ENCODE measurements at regions not wholly inside any gene's neighbourhood (a gene's known extent, or its start where the extent isn't known, plus 50 kb on each side); places are given as distances from the start of the nearest gene placed in this dataset.

GRCh38 chr6:126876446-126876845, 242.0 kb upstream of the RSPO3 start:
- TF ChIP-seq CTCF (IDR thresholded peaks at IDR 0.05): no peak
- TF ChIP-seq POLR2A (IDR thresholded peaks at IDR 0.05): no peak
- no peak for TF ChIP-seq EP300 (IDR thresholded peaks at IDR 0.05)
- Histone ChIP-seq H3K27ac (no peak overlapping the region), H3K27me3 (no peaks in the 10 kb centered on the region), H3K36me3 (no peaks in the 10 kb centered on the region), H3K4me1 (no peaks in the 10 kb centered on the region), H3K4me3 (no peak overlapping the region), H3K9me3 (no peaks in the 10 kb centered on the region)
- no peak for DNase-seq (ENCODE audit: low spot score in 2 of 2)
- WGBS, 2 donors: 79 to 81% methylated on average over 1 of the region's 1 CpG

GRCh38 chr6:126880964-126881363, 237.5 kb upstream of the RSPO3 start:
- TF ChIP-seq CTCF (IDR thresholded peaks at IDR 0.05): no peak
- no peak for TF ChIP-seq POLR2A (IDR thresholded peaks at IDR 0.05)
- no peak for TF ChIP-seq EP300 (IDR thresholded peaks at IDR 0.05)
- DNase-seq (ENCODE audit: low spot score in 2 of 2): no peak
- Histone ChIP-seq H3K27me3 (no peaks in the 10 kb centered on the region), H3K36me3 (no peaks in the 10 kb centered on the region), H3K4me3 (no peak overlapping the region), H3K9me3 (no peaks in the 10 kb centered on the region), H3K4me1 (peaks cover 0 to 6% (median 0%) of the 10 kb centered on the region in 4 donors), H3K27ac (no peak overlapping the region)
- WGBS, 2 donors: 68 to 82% methylated on average over 3 of the region's 3 CpGs

- no peaks in the 10 kb centered on the region for H3K36me3 ChIP-seq
- H3K4me1 ChIP-seq: peaks cover 0 to 6% (median 0%) of the 10 kb centered on the region in 4 donors
- 81 to 89% methylated on average over 1 of the region's 1 CpG for WGBS, 2 donors
- no peak for DNase-seq (ENCODE audit: low spot score in 2 of 2)
- no peak overlapping the region for H3K4me3 ChIP-seq
- H3K27me3 ChIP-seq: no peaks in the 10 kb centered on the region
- H3K27ac ChIP-seq: no peak overlapping the region
- no peaks in the 10 kb centered on the region for H3K9me3 ChIP-seq
- TF ChIP-seq CTCF (IDR thresholded peaks at IDR 0.05) (no peak), POLR2A (IDR thresholded peaks at IDR 0.05) (no peak), EP300 (IDR thresholded peaks at IDR 0.05) (no peak)
These were observed 232.4 kb upstream of the RSPO3 start for GRCh38 chr6:126886106-126886505.

- Histone ChIP-seq H3K4me1 (no peaks in the 10 kb centered on the region), H3K27me3 (no peaks in the 10 kb centered on the region), H3K36me3 (no peaks in the 10 kb centered on the region), H3K9me3 (no peaks in the 10 kb centered on the region), H3K4me3 (no peak overlapping the region), H3K27ac (no peak overlapping the region)
- DNase-seq (ENCODE audit: low spot score in 2 of 2): no peak
- TF ChIP-seq POLR2A (IDR thresholded peaks at IDR 0.05) (no peak), EP300 (IDR thresholded peaks at IDR 0.05) (no peak), CTCF (IDR thresholded peaks at IDR 0.05) (no peak)
- WGBS, 2 donors: 76 to 80% methylated on average over 5 of the region's 5 CpGs
These were observed 229.4 kb upstream of the RSPO3 start for GRCh38 chr6:126888727-126889725.

DNA sequence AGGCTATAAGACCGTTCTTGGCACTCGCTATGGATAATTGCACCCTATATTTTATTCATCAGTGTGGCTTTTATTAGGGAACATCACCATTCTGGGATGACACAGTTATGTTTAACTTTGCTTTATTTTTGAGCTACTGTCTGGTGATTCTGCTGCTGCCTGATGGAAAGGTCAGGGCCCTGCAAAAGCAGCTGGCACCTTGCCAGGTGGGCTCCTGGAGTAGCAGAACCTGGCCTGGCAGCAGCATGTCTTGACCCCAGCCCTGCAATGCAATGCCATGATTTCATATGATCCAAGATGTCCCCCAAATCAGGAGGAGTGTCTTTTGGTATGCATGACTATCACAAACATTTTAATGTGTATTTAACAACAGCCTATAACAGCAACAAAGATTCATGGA, 228.4 kb upstream of the RSPO3 start:
- H3K27ac ChIP-seq: no peak overlapping the region
- H3K27me3 ChIP-seq: no peaks in the 10 kb centered on the region
- no peaks in the 10 kb centered on the region for H3K9me3 ChIP-seq
- H3K36me3 ChIP-seq: no peaks in the 10 kb centered on the region
- no peak overlapping the region for H3K4me3 ChIP-seq
- no peak for DNase-seq (ENCODE audit: low spot score in 2 of 2)
- H3K4me1 ChIP-seq: no peaks in the 10 kb centered on the region
- WGBS, 2 donors: 75 to 82% methylated on average over 2 of the region's 2 CpGs
- TF ChIP-seq CTCF (IDR thresholded peaks at IDR 0.05) (no peak), POLR2A (IDR thresholded peaks at IDR 0.05) (no peak), EP300 (IDR thresholded peaks at IDR 0.05) (no peak)
